Ovary (tissue), 3 donors: ENCODE measurements at regions not wholly inside any gene's neighbourhood (a gene's known extent, or its start where the extent isn't known, plus 50 kb on each side); places are given as distances from the start of the nearest gene placed in this dataset.

Experiments
- CTCF ChIP-seq, 3 donors: fragments of 450-650 bp in 2 of 3; fragments of 200-600 bp in 1 of 3; IDR thresholded peaks; one replicate each; pipeline versions ENCODE4 v1.5.1 to v1.8.0; 2016 to 2022; ENCODE audit warnings: antibody characterized with exemption in 3 of 3, mild to moderate bottlenecking in 1 of 3
- POLR2A ChIP-seq: fragments of 450-650 bp; IDR thresholded peaks from one replicate; pipeline ENCODE4 v1.6.1; 2017; ENCODE audit warnings: antibody characterized with exemption, mild to moderate bottlenecking, moderate library complexity
- donor health status: DM: no; HTN: no; CAD: no.

- TF ChIP-seq CTCF (IDR thresholded peaks at IDR 0.05) (no peak), POLR2A (no peak)
Observed at GRCh38 chr2:397521-397920, 109.6 kb upstream of the ALKAL2 start.
